Right atrium auricular region (tissue), 2 donors: ENCODE measurements at regions not wholly inside any gene's neighbourhood (a gene's known extent, or its start where the extent isn't known, plus 50 kb on each side); places are given as distances from the start of the nearest gene placed in this dataset.

Source experiments
- DNase-seq: peaks from one replicate; pipeline ENCODE4 v3.0.0-alpha.2; 2019; ENCODE audit warnings: low spot score
- H3K27ac ChIP-seq, 2 donors: fragments of 200-600 bp; sonication (generic); 1 replicate in 1 of 2; 2 replicates in 1 of 2; pipeline ENCODE4 v1.5.1; 2016 to 2019
- H3K27me3 ChIP-seq, 2 donors: fragments of 200-600 bp; sonication (generic); one replicate each; pipeline versions ENCODE4 v1.5.1 to v1.6.0; 2017 to 2019
- H3K36me3 ChIP-seq: fragments of 200-600 bp; sonication (generic); one replicate; pipeline ENCODE4 v1.5.1; 2016
- H3K4me1 ChIP-seq, 2 donors: fragments of 200-600 bp; sonication (generic); one replicate each; pipeline versions ENCODE4 v1.5.1 to v1.6.0; 2017 to 2019
- H3K4me3 ChIP-seq, 2 donors: fragments of 200-600 bp; sonication (generic); 1 replicate in 1 of 2; 2 replicates in 1 of 2; pipeline ENCODE4 v1.5.1; 2017 to 2019; ENCODE audit warnings: mild to moderate bottlenecking in 1 of 2, moderate library complexity in 1 of 2
- H3K9me3 ChIP-seq, 2 donors: fragments of 200-600 bp; sonication (generic); one replicate each; pipeline ENCODE4 v1.5.1; 2019
- CTCF ChIP-seq, 2 donors: fragments of 200-600 bp; sonication (generic); IDR thresholded peaks; one replicate each; pipeline ENCODE4 v1.5.1; 2019; ENCODE audit warnings: antibody characterized with exemption in 2 of 2

- H3K4me1 ChIP-seq = peaks cover 0 to 5% of the 10 kb centered on the region in 2 donors
- DNase-seq = no peak
- H3K36me3 ChIP-seq = no peaks in the 10 kb centered on the region
- no peak overlapping the region for H3K27ac ChIP-seq
- H3K27me3 ChIP-seq = no peaks in the 10 kb centered on the region
- TF ChIP-seq CTCF (IDR thresholded peaks at IDR 0.05) = no peak
- no peaks in the 10 kb centered on the region for H3K9me3 ChIP-seq
- H3K4me3 ChIP-seq = no peak overlapping the region
Measured at GRCh38 chr4:74534936-74535335, 90.0 kb downstream of the AREG start.

- Histone ChIP-seq H3K36me3 (no peaks in the 10 kb centered on the region), H3K9me3 (no peaks in the 10 kb centered on the region), H3K27ac (no peak overlapping the region), H3K27me3 (no peaks in the 10 kb centered on the region), H3K4me1 (no peaks in the 10 kb centered on the region), H3K4me3 (no peak overlapping the region)
- no peak for DNase-seq
- TF ChIP-seq CTCF (IDR thresholded peaks at IDR 0.05) = no peak
Measured at GRCh38 chr4:74535512-74535911, 90.6 kb downstream of the AREG start.

GRCh38 chr4:74536557-74536956, 91.6 kb downstream of the AREG start:
- Histone ChIP-seq H3K9me3 (no peaks in the 10 kb centered on the region), H3K27me3 (no peaks in the 10 kb centered on the region), H3K4me3 (no peak overlapping the region), H3K27ac (no peak overlapping the region), H3K36me3 (no peaks in the 10 kb centered on the region), H3K4me1 (no peaks in the 10 kb centered on the region)
- DNase-seq = no peak
- no peak for TF ChIP-seq CTCF (IDR thresholded peaks at IDR 0.05)

GRCh38 chr4:74537459-74537858, 92.5 kb downstream of the AREG start:
- Histone ChIP-seq H3K4me1 (no peaks in the 10 kb centered on the region), H3K4me3 (no peak overlapping the region), H3K9me3 (no peaks in the 10 kb centered on the region), H3K27ac (no peak overlapping the region), H3K36me3 (no peaks in the 10 kb centered on the region), H3K27me3 (no peaks in the 10 kb centered on the region)
- no peak for TF ChIP-seq CTCF (IDR thresholded peaks at IDR 0.05)
- no peak for DNase-seq

GRCh38 chr4:74539044-74539790, 94.3 kb downstream of the AREG start:
- Histone ChIP-seq H3K4me3 (no peak overlapping the region), H3K27ac (no peak overlapping the region), H3K27me3 (no peaks in the 10 kb centered on the region), H3K4me1 (peaks cover 0 to 13% of the 10 kb centered on the region in 2 donors), H3K9me3 (no peaks in the 10 kb centered on the region), H3K36me3 (no peaks in the 10 kb centered on the region)
- no peak for TF ChIP-seq CTCF (IDR thresholded peaks at IDR 0.05)
- DNase-seq = no peak

- H3K4me1 ChIP-seq = peaks cover 0 to 13% of the 10 kb centered on the region in 2 donors
Measured at GRCh38 chr4:74540193-74540592, 95.3 kb downstream of the AREG start.

More at GRCh38 chr4:74540193-74540592, 95.3 kb downstream of the AREG start:
- DNase-seq = no peak
- Histone ChIP-seq H3K27ac (no peak overlapping the region), H3K27me3 (no peaks in the 10 kb centered on the region), H3K36me3 (no peaks in the 10 kb centered on the region), H3K9me3 (no peaks in the 10 kb centered on the region), H3K4me3 (no peak overlapping the region)
- TF ChIP-seq CTCF (IDR thresholded peaks at IDR 0.05) = no peak
